Dermis blood vessel endothelial cell (primary cell): ENCODE measurements at regions not wholly inside any gene's neighbourhood (a gene's known extent, or its start where the extent isn't known, plus 50 kb on each side); places are given as distances from the start of the nearest gene placed in this dataset.

Experiments used
- DNase-seq: peaks from one replicate; pipeline ENCODE4 v3.0.0; 2010

DNA sequence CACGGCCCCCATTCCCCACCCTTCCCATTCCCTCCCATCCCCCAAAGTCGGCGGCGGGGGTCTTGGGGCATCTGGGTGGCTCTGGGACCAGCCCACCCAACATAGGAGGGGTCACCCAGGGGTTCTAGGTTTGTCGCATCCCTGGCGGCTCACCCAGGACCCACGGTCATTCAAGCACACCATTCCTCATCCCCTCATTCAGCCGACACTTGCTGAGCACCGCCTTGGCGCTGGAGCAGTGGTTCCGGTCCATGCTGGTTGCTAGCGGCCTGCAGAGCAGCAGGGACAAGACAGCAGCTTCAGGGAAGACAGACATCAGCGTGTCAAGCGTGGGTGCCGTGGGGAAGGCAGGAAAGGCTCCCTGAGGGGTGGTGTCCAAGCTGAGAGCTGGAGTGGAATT is 50.5 kb upstream of the OTOS start:
- DNase-seq: no peak

GRCh38 chr2:240192661-240193060 is 52.2 kb upstream of the OTOS start:
- DNase-seq: no peak

- DNase-seq: peak; percentile 7
These were observed 53.9 kb upstream of the OTOS start for GRCh38 chr2:240194341-240194762.

DNA sequence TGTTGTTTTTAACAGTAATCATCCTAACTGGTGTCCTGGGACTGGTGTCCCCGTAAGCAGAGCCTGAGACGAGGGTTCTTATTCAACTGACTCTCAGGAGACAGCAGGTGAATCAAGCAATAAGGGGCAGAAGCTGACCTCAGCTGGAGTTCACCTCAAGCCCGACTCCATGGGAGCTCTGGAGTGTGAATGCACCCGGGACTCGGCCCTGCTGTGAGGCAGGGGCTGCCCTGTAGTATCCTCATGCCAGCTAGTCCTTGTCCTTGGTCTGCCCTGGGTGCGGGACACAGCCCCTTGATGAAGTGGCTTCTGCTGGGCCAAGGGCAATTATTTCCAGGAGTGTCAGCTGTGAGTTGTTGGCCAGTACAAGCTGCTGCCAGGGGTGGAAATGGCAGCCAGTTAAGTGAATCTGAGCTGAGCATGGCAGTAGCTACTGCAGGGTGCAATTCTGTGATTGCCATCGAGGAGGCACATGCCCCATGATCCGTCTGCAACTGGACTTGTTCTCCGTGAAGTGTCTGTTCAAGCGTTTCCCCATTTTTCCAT is 54.9 kb upstream of the OTOS start:
- no peak for DNase-seq

DNA sequence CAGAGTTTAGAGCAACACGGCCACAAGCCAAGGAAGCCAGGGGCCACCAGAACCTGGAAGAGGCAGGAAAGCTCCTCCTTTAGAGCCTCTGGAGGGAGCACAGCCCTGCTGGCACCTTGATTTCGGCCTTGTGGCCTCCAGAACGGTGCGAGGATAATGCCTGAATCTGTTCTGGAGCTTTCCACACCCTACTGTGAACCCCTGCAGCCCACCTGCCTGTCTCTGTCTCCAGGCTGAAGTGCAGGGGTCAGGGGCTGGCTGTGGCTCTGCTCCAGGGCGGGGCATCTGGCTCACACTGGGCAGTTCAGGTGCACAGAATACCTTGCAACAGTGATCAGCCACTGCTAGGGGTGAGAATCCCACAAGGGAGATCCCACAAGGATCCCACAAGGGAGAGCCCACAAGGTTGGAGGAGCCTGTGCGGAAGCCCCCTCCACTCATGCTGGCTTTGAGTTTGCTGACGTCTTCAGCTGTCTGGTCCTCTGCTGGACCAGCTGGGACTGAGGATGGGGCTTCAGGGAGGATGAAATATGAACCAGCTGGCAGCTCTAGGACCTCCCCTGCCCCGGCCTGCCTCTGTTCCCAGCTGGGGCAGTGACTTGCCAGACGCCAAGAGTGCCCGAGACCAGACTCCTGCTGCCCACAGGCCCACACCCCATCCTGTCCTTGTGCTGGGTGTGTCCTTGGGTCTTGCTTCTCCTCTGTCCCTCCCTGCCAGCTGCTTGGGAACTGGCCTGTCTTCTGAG is 56.4 kb upstream of the OTOS start:
- no peak for DNase-seq

- DNase-seq: no peak
These were observed 57.1 kb upstream of the OTOS start for GRCh38 chr2:240197462-240198139.

GRCh38 chr2:240198226-240198625 is 57.8 kb upstream of the OTOS start:
- DNase-seq: no peak

DNA sequence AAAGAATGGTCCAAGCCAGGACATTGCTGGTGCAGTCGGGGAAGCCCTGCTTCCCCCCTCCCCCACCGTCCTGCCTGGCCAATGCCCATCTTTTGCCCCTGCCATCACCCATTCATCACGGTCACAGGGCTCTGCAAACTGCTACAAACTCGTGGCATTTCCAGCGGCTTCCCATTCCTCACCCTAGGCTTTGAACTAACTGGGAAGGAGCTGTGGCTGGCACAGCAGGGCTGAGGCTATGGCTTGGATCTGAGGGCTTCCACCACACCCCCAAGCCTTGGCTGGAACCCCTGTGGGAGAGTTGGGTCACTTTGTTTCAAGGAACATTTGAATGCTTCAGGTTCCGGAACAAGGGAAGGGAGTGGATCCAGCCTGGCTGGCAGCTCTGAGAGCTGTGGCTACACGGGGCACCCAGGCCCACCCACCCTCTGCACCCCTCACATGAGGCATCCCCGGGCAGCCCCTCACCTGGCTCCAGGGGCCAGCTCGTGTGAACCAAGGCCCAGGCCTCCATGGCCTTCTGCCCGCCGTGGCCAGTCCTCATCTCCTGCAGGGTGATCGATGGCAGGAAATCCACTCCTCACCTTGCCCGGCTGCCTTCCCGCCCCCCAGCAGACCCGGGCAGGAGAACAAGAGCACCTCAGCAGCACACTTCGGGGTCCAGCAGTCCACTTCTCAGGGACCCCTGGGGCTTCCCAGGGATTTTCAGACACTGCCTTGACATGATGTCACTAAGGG is 58.8 kb upstream of the OTOS start:
- no peak for DNase-seq

GRCh38 chr2:240200230-240201051 is 60.0 kb upstream of the OTOS start:
- no peak for DNase-seq

DNA sequence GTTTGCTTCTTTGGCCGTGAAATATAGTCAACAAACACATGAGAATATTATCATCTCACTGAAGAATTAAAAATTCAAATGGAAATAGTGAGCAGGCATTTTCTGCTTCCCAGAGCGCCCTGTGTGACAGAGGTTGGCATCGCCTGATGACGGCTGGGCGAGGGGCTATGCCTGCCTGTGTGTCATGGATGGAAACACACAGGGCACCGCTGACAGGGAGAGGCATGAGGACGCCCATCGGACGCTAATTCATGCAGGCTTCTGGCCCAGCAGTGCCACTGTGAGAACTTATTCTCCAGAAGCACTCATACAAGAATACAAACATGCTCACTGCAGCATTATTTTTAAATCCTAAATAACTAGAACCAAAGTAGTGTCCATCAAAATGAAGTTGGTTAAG is 61.4 kb upstream of the OTOS start:
- no peak for DNase-seq

- DNase-seq: no peak
These were observed 62.1 kb upstream of the OTOS start for GRCh38 chr2:240202586-240202985.

DNA sequence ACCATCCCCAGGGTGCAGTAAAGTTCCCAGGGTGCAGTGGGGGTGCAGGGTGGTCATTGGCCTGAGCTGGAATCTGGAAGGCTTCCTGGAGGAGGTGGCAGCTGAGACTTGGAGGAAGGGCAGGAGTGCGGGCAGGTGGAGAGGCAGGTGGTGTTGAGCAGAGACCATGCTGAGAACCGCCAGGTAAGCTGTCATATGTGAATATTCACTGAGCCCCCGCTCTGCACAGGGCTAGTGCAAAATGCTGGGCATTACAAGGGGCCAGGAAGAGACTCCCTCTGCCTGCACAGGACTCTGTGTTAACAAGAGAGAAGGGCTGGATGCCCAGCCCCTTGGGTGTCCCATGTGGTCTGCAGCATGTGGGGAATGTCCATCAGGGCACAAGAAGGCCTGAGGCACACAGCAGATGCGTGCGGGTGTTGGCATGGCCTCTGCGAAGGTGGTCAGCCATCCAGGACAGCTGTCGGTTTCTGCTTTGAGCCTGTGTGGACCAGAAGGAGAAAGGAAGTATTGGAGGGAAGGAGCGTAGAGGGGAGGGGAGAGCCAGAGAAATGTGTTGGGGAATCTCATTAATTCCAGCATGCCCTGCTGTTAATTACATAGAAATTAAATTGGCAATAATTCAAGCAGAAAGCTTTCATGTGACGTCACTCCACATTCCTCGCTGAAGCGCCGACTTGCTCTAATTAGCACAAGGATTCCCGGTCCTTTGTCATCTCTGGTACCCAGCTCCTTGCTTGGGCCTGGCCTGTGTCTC is 62.8 kb upstream of the OTOS start:
- DNase-seq: no peak

DNA sequence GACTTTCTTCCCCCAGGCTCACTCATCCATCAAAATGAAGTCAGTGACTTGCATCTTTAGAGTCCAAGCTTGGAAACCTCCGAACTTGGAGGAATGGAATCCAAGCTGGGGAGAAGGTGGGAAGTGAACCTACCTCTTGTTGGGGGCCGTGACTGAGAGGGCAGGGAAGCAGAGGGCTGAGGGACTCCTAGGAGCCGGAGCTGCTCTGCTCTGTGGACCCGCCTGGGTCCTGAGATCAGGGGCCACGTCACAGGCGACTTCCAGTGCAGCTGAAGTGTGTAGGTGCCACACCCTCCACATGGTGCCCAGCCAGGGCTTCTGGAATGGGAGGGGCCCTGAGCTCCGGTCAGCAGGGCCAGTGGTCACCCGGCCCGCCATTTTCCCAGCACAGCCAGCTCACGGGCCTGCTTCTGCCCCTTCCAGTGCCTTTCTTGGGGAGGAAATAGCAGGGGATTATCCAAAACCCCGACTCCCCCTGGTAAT is 63.4 kb upstream of the OTOS start:
- no peak for DNase-seq

DNA sequence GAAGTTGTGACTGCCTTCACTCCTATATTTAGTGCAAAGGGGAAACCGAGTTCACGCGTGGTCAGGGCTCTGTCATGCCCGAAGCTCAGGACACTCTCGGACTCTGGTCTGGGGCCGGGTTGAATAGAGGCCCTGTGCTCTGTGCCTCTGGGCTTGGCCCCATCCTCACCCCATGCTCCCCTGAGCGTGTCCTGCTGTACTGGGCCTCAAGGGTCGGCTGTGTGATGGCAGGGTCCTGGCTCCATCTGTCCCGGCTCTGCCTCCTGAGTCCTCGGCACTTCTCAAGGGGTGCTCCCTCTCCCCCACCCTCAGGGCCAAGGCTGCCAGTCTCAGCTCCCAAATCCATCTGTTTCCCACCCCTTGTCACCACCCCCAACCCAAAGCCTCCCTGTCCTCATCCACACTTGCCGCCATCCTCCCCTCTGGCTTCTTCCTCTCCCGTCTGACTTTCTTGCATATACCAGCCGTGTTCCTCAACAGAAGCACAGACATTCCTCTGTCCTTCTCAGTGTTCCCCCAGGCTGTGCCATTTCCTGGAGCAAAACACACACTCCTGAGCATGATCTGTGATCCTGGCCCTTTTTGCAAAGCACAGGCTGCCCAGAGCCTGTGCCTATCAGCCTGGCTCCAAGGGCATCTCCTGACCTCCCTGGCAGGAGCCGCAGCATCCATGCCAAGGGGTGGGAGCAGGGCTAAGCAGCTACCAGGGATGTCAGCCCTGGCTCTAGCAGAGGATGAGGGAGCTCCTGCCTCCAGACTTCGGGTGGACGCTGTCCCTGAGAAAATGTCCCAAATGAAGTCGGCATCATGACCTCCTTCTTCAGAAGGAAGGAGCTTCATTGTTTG is 64.2 kb upstream of the OTOS start:
- DNase-seq: no peak

- peak; percentile 8 for DNase-seq
These were observed 64.9 kb upstream of the OTOS start for GRCh38 chr2:240205348-240205747.

GRCh38 chr2:240205772-240206171 is 65.3 kb upstream of the OTOS start:
- DNase-seq: no peak

DNA sequence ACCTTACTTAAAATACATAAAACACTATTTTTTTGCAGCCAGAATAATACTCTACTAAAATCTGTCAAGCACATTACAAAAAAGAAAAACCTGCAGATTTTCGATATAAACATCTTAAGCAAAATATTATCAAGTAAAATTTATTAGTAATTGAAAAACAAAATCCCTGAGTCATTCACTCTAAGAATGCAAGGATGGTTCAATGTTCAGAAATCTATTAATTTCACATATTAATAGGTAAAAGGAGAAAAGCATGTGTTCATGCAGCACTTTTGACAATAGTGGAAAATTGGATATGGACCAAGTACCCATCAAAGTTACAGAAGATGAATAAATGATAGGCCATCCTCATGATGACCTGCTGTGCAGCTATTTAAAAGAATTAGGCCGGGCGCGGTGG is 66.2 kb upstream of the OTOS start:
- no peak for DNase-seq

GRCh38 chr2:240207661-240208060 is 67.2 kb upstream of the OTOS start:
- DNase-seq: no peak

DNA sequence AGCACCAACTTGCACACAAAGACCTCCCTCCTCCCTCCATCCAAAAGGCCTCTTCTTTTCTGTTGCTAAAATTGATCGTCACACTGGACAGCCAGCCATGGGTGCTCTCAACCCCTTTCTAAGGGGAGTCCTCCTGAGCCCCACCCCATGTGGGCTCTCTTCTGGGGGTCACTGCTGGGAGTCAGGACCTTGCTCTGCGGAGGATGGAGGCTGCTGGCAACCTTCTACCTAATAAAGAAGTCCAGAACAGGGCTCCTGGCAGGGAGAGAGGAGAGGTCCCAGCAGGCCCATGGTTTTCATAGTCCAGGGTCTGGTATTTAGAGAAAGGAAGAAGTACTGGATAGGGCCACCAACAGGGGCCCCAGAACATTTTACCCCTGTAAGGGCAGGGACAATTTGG is 67.6 kb upstream of the OTOS start:
- DNase-seq: no peak

- DNase-seq: no peak
These were observed 68.3 kb upstream of the OTOS start for GRCh38 chr2:240208631-240209211.
